GM19467 (cell line): ENCODE measurements at regions not wholly inside any gene's neighbourhood (a gene's known extent, or its start where the extent isn't known, plus 50 kb on each side); places are given as distances from the start of the nearest gene placed in this dataset.
"Not testable (repeated sequence)": the region's sequence is repeated elsewhere in the genome, so short reads cannot be mapped to it uniquely, and the experiment has no call there.

ENCODE experiments used
- ATAC-seq: cut with Tn5 transposase; IDR thresholded peaks from one replicate; pipeline ENCODE4 v1.9.1; 2021; ENCODE audit warnings: mild to moderate bottlenecking, moderate library complexity; ENCODE audit not compliant: unreplicated experiment

GRCh38 chr15:98315971-98316370 is 332.4 kb upstream of the IGF1R start:
- ATAC-seq, result no peak

- ATAC-seq, result no peak
Measured at GRCh38 chr15:98321896-98322295, 326.4 kb upstream of the IGF1R start.

GRCh38 chr15:98322581-98322980 is 325.8 kb upstream of the IGF1R start:
- no peak for ATAC-seq

- ATAC-seq, result no peak
Measured at GRCh38 chr15:98324341-98324970, 323.9 kb upstream of the IGF1R start.

GRCh38 chr15:98326804-98327203 is 321.5 kb upstream of the IGF1R start:
- ATAC-seq, result no peak

GRCh38 chr15:98330258-98330657 is 318.1 kb upstream of the IGF1R start:
- ATAC-seq, result no peak

- no peak for ATAC-seq
Measured at GRCh38 chr15:98330692-98331435, 317.5 kb upstream of the IGF1R start.

GRCh38 chr15:98331676-98332075 is 316.7 kb upstream of the IGF1R start:
- no peak for ATAC-seq

GRCh38 chr15:98333251-98333650 is 315.1 kb upstream of the IGF1R start:
- no peak for ATAC-seq

GRCh38 chr15:98342911-98343310 is 305.4 kb upstream of the IGF1R start:
- no peak for ATAC-seq

GRCh38 chr15:98344591-98344990 is 303.7 kb upstream of the IGF1R start:
- no peak for ATAC-seq

GRCh38 chr15:98347001-98347400 is 301.3 kb upstream of the IGF1R start:
- ATAC-seq, result no peak

GRCh38 chr15:98347866-98348265 is 300.5 kb upstream of the IGF1R start:
- no peak for ATAC-seq

- ATAC-seq, result no peak
Measured at GRCh38 chr15:98350276-98350675, 298.1 kb upstream of the IGF1R start.

- not testable (repeated sequence) for ATAC-seq
Measured at GRCh38 chr15:98358274-98358673, 290.1 kb upstream of the IGF1R start.

GRCh38 chr15:98358971-98359370 is 289.4 kb upstream of the IGF1R start:
- no peak for ATAC-seq

- ATAC-seq, result no peak
Measured at GRCh38 chr15:98363416-98363815, 284.9 kb upstream of the IGF1R start.

- ATAC-seq, result no peak
Measured at GRCh38 chr15:98363955-98364354, 284.4 kb upstream of the IGF1R start.

GRCh38 chr15:98369081-98369716 is 279.1 kb upstream of the IGF1R start:
- no peak for ATAC-seq

GRCh38 chr15:98375513-98376340 is 272.6 kb upstream of the IGF1R start:
- no peak for ATAC-seq

GRCh38 chr15:98380721-98381120 is 267.6 kb upstream of the IGF1R start:
- ATAC-seq, result no peak
